Inflammatory macrophage (primary cell): ENCODE measurements at regions not wholly inside any gene's neighbourhood (a gene's known extent, or its start where the extent isn't known, plus 50 kb on each side); places are given as distances from the start of the nearest gene placed in this dataset.
"Not testable (repeated sequence)": the region's sequence is repeated elsewhere in the genome, so short reads cannot be mapped to it uniquely, and the experiment has no call there.

Source experiments
- DNase-seq, 2 donors: peaks; one replicate each; pipeline ENCODE4 v3.0.0-alpha.2; 2020 to 2022

DNA sequence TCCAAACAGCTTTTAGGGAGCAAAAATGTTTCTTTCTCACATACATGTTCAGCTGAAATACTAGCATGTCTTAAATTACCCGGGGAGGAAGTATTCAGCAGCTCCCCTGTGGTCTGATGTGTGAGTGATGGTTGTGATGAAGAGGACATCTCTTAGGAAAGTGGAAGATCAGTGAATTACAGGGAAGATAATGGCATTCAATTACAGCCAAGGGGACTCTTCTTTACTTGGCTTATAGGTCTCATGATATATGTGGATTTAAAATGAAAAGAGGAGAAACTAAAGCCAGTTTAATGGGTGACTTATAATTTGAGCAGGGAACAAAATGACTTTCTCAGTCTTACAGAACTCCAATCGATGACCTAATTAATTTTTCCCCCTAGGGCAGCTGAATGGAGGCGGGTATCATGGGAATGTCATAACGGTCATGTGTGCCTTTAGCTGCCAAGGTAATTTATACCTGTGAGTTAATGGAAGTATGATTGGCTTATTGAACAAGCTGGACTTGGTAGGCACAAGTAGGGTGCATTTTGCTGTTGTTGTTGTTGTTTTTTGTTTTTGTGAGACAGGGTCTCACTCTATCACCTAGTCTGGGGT, 198.8 kb downstream of the HIPK3 start:
- DNase-seq, result no peak

- DNase-seq, result no peak
These were observed 197.1 kb downstream of the HIPK3 start for GRCh38 chr11:33454264-33454663.

GRCh38 chr11:33452836-33453624, 195.8 kb downstream of the HIPK3 start:
- no peak for DNase-seq

- no peak for DNase-seq
These were observed 194.2 kb downstream of the HIPK3 start for GRCh38 chr11:33451364-33451763.

- no peak for DNase-seq
These were observed 192.6 kb downstream of the HIPK3 start for GRCh38 chr11:33449798-33450197.

GRCh38 chr11:33448461-33449130, 191.4 kb downstream of the HIPK3 start:
- no peak for DNase-seq

- DNase-seq, result no peak
These were observed 188.6 kb downstream of the HIPK3 start for GRCh38 chr11:33445761-33446161.

DNA sequence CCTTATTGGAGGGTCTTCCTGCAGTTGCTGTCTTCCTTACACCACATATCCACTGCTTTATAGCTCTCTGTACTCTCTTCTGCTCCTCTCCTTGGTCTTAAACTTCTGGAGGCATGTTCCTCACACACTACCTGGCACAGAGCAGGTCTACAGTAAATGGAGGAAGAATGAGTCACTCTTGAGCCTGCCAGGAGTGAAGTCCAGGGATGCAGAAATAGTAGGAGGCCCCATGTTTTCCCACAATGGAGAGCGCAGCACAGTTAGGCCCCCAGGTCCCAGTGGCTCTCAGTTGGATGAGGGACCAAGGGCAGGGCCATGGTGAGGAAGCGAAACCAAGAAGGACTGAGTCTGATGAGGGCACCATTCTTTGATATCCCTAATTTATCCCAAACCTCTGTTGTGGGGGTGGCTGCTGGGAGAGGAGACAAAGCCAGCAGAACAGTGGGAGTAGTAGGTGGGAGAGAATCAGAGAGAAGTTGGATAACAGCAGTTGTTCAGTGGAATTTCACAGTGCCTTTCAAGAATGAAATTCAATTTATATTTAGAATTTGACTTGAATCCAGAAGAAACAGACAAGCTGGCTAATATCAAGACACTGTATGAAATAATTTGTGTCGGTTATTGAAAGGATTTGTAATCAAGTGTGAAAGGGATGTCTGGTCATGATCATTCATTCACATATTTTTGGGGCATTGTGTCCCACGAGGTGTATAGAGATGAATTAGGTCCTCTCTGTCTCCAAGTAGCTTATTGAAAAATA, 187.8 kb downstream of the HIPK3 start:
- DNase-seq, result no peak

DNA sequence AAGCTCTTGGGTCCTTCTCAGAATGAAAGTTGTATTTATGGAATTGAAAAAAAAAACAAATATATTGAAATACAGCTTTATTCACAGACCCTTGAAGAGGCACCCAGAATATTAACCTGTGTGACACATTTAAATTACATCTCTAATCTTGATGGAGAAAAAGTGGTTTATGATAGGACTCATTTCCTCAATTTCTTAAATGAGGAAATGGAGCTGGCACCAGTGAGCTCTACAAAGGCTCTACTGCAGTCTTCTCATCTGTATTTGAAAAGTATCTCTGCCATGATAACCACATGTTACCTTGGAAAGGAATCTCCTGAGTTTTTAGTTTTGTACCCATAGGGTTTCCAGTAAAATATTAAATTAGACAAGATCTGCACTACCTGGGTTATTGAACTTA, 186.5 kb downstream of the HIPK3 start:
- DNase-seq, result no peak

DNA sequence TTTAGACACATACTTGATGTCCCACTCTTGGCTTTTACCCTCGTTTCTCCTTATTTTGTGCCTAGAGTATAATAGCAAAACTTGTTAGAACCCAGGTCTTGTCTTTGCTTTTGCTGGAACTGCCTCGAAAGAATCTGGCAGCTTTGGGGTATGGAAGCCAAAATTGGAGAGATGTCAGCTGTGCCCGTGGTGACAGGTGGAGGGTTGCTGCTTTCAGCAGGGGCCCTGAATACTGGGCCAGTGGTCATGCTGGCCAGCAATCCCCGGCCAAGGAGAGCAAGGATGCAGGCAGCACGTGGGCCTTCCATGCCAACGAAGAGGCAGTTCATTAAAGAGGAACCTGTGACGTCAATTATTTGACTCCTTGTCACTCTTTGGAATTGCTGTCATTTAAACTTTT, 181.1 kb downstream of the HIPK3 start:
- no peak for DNase-seq

DNA sequence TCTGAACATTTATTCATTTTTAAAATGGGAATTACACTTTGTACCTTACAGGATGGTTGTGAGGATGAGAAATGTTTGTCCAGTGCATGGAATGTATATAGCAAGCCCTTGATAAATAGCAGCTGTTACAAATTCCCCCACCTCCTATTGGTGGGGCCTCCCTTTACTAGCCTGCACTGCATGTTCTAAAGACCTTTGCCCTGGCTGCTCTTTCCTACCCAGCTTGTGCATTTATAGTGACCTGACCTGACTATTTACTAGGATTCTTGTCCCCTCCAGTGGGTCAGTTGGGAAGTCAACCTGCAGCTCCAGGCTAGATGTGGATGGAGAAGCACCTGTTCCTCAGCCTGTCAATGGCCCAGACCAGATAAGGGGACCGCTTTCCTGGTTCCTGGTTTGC, 180.3 kb downstream of the HIPK3 start:
- no peak for DNase-seq

- DNase-seq, result no peak
These were observed 178.0 kb downstream of the HIPK3 start for GRCh38 chr11:33435216-33435615.

GRCh38 chr11:33434294-33434693, 177.1 kb downstream of the HIPK3 start:
- DNase-seq, result no peak

GRCh38 chr11:33428435-33428834, 171.3 kb downstream of the HIPK3 start:
- DNase-seq, result not testable (repeated sequence)

DNA sequence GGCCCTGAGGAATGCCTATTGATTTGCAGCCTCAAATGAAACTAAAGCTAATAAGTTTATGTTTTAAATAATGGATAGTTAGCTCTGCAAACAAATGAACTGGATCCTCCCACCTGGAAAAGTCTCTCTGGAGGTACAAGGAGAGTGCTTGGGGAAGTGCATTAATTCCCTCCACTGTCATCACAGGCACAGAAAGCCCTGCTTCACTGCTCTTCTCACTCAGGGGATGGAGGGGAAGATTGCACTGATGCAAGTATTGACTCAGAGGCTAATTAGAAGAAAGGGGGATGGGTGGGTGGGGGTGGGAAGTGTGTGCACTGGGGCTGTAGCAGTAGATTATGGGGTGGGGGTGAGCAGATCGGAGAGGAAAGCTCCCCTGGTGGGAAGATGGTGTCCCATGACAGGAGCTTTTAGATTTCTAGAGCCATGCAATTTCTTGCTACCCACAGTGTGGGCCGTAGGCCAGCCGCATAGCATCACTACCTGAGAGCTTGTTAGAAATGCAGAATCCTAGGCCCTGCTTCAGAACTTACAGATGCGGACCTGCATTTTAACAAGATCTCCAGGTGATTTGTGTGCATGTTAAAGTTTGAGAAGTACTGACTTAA, 163.9 kb downstream of the HIPK3 start:
- DNase-seq, result no peak

- DNase-seq, result no peak
These were observed 162.7 kb downstream of the HIPK3 start for GRCh38 chr11:33419924-33420323.

GRCh38 chr11:33417121-33417520, 159.9 kb downstream of the HIPK3 start:
- no peak for DNase-seq

DNA sequence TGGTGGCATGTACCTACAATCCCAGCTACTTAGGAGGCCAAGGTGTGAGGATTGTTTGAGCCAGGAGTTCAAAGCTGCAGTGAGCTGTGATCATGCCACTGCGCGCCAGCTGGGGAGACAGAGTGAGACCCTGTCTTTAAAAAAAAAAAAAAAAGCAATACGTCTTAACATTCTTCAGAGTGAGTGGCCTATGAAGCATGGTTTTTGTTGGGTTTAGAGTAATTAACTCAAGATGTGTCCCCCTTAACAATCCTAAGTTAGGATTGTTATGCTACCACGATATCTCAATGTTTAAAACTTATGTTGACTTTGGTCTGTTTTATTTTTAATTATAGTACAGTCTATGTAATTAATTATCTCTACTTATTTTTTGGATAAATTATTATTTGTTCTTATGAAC, 156.1 kb downstream of the HIPK3 start:
- DNase-seq, result no peak

- no peak for DNase-seq
These were observed 155.1 kb downstream of the HIPK3 start for GRCh38 chr11:33412241-33412640.

DNA sequence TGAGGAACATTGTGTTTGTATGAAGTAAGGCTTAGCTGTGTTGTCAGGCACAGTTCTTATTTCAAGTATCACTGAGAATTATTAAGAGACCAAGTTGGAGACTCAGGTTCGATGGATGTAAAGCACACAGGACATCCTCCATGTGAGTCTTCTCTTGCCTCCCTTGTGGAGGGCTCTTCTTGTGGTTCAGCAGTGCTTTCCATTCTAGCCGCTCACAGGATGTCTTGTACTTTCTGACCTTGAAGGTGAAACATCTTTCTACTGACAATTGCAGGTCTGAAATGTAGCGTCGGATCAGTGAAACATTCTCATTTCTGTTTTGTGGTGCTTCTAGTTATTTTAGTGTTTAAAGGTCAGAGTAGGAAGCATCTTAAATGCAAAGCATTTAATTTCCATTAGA, 154.6 kb downstream of the HIPK3 start:
- no peak for DNase-seq

DNA sequence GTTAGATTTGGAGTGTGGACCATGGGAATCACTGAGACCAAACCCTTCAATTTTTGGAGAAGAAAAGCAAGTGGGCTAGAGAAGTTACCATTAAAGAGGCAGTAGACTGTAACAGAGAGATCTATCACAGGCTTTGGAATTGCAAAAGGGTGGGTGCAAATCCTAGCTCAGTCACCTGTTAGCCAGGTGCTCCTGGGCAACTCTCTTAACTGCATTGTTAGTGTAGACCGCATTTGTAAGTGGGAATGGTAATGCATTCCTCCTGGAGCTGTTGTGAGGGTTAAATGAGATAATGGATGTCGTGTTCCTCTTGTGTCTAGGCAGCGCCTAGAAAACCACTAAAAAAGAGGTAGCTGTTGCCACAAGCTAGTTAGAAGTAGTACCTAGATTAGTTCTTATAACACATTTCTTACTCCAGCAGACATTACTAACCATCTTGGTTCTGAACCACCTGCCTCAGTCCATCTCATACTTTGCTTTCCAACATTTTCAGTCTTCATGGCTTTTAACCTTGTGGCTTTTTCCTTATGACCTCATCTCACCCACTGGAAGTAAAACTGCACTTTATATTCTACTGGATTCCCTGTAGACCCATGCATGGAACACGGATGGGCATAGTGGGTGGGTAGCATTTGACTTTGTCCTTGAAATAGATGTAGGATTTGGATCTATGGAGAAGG, 153.0 kb downstream of the HIPK3 start:
- no peak for DNase-seq
